ENCODE measurements at regions not wholly inside any gene's neighbourhood (a gene's known extent, or its start where the extent isn't known, plus 50 kb on each side); places are given as distances from the start of the nearest gene placed in this dataset.
"Not testable (repeated sequence)": the region's sequence is repeated elsewhere in the genome, so short reads cannot be mapped to it uniquely, and the experiment has no call there.

DNA sequence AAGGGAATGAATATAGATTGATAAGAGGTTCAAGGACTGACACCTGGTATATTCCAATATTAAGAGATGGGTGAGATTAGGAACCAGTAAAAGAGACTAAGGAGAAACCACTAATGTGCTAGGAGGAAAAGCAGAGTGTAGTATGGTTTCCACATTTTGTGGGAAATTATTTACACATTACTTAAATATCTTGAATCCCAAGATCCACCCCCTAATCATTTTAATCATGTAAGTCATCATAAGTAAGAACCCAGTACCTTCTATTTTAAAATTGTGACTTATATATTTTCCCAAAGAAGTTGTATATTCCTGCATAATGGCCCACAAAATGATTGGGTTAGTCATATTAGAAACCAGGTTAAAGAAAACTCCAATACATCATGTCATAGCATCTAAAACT is 122.0 kb upstream of the PRSS12 start:
- not testable (repeated sequence) for TF ChIP-seq JUND (IDR thresholded peaks at IDR 0.05); RAD21 (IDR thresholded peaks at IDR 0.05; ENCODE audit: low read length); POLR2AphosphoS5 (IDR thresholded peaks at IDR 0.05; ENCODE audit: low read depth, low read length); GABPA (IDR thresholded peaks at IDR 0.05; ENCODE audit: low read depth); ZBTB33 (IDR thresholded peaks at IDR 0.05; ENCODE audit: borderline replicate concordance, low read depth); FOSL2 (IDR thresholded peaks at IDR 0.05; ENCODE audit: borderline replicate concordance, low read depth); NFIC (IDR thresholded peaks at IDR 0.05; ENCODE audit: borderline replicate concordance); SMC3 (IDR thresholded peaks at IDR 0.05; ENCODE audit: low read depth, low read length); EZH2phosphoT487 (IDR thresholded peaks at IDR 0.05; ENCODE audit: borderline replicate concordance, low read depth); FOXJ3 (CRISPR knock-in tag; IDR thresholded peaks at IDR 0.05)
- TF ChIP-seq, protein P1, sequence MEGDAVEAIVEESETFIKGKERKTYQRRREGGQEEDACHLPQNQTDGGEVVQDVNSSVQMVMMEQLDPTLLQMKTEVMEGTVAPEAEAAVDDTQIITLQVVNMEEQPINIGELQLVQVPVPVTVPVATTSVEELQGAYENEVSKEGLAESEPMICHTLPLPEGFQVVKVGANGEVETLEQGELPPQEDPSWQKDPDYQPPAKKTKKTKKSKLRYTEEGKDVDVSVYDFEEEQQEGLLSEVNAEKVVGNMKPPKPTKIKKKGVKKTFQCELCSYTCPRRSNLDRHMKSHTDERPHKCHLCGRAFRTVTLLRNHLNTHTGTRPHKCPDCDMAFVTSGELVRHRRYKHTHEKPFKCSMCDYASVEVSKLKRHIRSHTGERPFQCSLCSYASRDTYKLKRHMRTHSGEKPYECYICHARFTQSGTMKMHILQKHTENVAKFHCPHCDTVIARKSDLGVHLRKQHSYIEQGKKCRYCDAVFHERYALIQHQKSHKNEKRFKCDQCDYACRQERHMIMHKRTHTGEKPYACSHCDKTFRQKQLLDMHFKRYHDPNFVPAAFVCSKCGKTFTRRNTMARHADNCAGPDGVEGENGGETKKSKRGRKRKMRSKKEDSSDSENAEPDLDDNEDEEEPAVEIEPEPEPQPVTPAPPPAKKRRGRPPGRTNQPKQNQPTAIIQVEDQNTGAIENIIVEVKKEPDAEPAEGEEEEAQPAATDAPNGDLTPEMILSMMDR (IDR thresholded peaks at IDR 0.05), result not testable (repeated sequence)
- TF ChIP-seq, protein P2, sequence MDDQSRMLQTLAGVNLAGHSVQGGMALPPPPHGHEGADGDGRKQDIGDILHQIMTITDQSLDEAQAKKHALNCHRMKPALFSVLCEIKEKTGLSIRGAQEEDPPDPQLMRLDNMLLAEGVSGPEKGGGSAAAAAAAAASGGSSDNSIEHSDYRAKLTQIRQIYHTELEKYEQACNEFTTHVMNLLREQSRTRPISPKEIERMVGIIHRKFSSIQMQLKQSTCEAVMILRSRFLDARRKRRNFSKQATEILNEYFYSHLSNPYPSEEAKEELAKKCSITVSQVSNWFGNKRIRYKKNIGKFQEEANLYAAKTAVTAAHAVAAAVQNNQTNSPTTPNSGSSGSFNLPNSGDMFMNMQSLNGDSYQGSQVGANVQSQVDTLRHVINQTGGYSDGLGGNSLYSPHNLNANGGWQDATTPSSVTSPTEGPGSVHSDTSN (IDR thresholded peaks at IDR 0.05), result not testable (repeated sequence)

Data from SK-N-SH (cell line).